ENCODE measurements at regions not wholly inside any gene's neighbourhood (a gene's known extent, or its start where the extent isn't known, plus 50 kb on each side); places are given as distances from the start of the nearest gene placed in this dataset.

GRCh38 chr20:60897976-60898375, 354.1 kb upstream of the CDH4 start:
- no peak for DNase-seq (ENCODE audit: low read depth)
- H3K4me3 ChIP-seq (ENCODE audit: low read depth, low read length): no peak overlapping the region

DNA sequence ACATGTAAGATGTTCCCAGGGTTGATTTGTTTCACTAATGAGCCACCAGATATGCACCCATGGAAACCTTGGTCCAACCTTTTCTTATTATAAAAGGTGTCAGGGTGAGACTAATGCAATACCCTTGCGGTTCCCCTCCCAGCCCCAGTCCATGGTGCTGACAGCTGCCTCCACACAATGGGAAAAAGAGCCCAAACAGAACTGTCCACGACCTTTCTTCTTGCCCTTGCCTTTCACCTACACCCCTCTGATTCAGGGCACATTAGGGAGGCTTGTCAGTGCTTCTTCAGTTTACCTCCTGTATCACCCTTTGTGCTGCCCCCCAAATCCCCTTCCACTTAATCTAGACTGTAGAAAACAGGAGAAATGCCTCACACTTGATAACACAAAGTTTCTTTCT, 352.7 kb upstream of the CDH4 start:
- TF ChIP-seq CTCF (conservative IDR thresholded peaks at IDR 0.05; ENCODE audit: low read depth, low read length): no peak
- no peak overlapping the region for H3K4me3 ChIP-seq (ENCODE audit: low read depth, low read length)
- DNase-seq (ENCODE audit: low read depth): no peak

More at GRCh38 chr20:60897976-60898375, 354.1 kb upstream of the CDH4 start:
- TF ChIP-seq CTCF (conservative IDR thresholded peaks at IDR 0.05; ENCODE audit: low read depth, low read length): no peak

GRCh38 chr20:60900618-60901017, 351.4 kb upstream of the CDH4 start:
- no peak for TF ChIP-seq CTCF (conservative IDR thresholded peaks at IDR 0.05; ENCODE audit: low read depth, low read length)
- DNase-seq (ENCODE audit: low read depth): no peak
- no peak overlapping the region for H3K4me3 ChIP-seq (ENCODE audit: low read depth, low read length)

DNA sequence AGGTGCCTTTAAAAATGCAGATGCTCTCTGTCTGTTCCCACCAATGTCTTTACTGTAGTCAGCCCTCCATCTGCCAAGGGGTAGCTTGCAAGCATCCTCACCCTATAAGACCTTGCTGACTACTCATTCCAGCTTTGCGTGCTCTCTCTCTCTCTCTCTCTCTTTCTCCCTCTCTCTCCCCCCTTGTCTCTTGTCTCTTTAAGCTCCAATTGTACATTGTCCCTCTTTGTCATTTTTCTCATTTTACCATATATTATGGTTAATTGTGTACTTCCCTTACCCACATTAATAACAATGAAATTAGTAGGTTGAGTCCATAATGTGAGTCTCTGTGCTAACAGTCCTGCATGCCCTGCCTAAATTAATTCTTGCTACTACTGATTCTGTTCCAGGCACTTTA, 350.2 kb upstream of the CDH4 start:
- no peak for DNase-seq (ENCODE audit: low read depth)
- no peak overlapping the region for H3K4me3 ChIP-seq (ENCODE audit: low read depth, low read length)
- TF ChIP-seq CTCF (conservative IDR thresholded peaks at IDR 0.05; ENCODE audit: low read depth, low read length): no peak

DNA sequence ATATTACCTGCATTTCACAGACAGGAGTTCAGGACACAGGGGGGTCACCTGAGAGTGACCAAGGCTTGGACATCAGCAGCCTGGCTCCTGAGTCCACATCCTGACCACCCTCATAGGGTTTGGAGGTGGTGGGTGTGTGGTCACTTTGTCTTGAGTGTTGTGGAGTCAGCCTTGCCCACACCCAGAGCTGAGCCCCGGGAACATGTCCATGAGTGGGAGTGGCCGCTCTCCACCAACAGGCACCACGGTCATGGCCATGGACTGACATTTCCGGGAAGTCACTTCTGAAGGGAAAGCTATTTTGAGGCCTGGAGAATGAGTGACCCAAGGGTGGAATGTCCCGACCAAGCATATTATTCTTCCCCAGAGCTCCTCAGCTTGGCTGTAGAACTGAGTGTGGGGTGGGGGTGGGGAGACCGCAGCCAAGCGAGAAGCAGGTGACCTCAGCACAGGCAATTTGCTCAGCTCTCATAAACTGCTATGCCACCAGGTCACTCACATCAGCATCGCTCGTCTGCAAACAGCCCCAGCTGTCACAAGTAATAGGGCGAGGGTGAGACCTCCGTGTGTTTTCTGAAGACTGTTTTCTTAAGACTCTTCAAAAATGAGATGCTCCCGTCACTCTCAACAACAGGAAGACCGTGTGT, 348.6 kb upstream of the CDH4 start:
- H3K4me3 ChIP-seq (ENCODE audit: low read depth, low read length): no peak overlapping the region
- no peak for TF ChIP-seq CTCF (conservative IDR thresholded peaks at IDR 0.05; ENCODE audit: low read depth, low read length)
- DNase-seq (ENCODE audit: low read depth): no peak

DNA sequence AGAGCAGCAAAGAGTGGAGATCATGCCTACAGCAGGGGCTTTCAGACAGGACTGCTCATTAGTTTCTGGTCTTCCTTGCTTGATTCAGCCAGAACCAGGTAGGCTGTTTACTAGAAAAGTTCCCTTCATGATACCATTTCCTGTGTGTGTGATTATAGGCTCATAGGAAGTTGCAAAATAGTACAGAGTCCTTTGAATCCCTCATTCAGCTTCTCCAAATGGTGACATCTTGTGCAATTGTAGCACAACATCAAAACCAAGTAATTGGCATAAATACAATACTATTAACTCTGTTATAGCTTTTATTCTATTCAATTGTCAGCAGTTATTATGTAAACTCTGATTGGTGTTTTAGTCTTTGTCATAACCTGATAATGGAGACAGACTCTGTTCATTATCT, 347.3 kb upstream of the CDH4 start:
- TF ChIP-seq CTCF (conservative IDR thresholded peaks at IDR 0.05; ENCODE audit: low read depth, low read length): no peak
- H3K4me3 ChIP-seq (ENCODE audit: low read depth, low read length): no peak overlapping the region
- no peak for DNase-seq (ENCODE audit: low read depth)

- no peak for TF ChIP-seq CTCF (conservative IDR thresholded peaks at IDR 0.05; ENCODE audit: low read depth, low read length)
- DNase-seq (ENCODE audit: low read depth): no peak
- no peak overlapping the region for H3K4me3 ChIP-seq (ENCODE audit: low read depth, low read length)
These were observed 346.1 kb upstream of the CDH4 start for GRCh38 chr20:60905919-60906318.

Data from choroid plexus epithelial cell (primary cell).